ENCODE measurements at regions not wholly inside any gene's neighbourhood (a gene's known extent, or its start where the extent isn't known, plus 50 kb on each side); places are given as distances from the start of the nearest gene placed in this dataset.

GRCh38 chr9:87354147-87354546 lies 143.5 kb upstream of the DAPK1 start:
- no peak for TF ChIP-seq POLR2A (IDR thresholded peaks at IDR 0.05; ENCODE audit: low read length)
- no peak for TF ChIP-seq GATA1 (IDR thresholded peaks at IDR 0.05; ENCODE audit: low read depth, low read length)
